Uterus (tissue), 3 donors: ENCODE measurements at regions not wholly inside any gene's neighbourhood (a gene's known extent, or its start where the extent isn't known, plus 50 kb on each side); places are given as distances from the start of the nearest gene placed in this dataset.

Source experiments
- DNase-seq, 2 donors: peaks; one replicate each; pipeline ENCODE4 v3.0.0-alpha.2; 2019 to 2020
- H3K27ac ChIP-seq, 2 donors: fragments of 200-600 bp; sonication (generic); 1 replicate in 1 of 2; 2 replicates in 1 of 2; pipeline ENCODE4 v1.5.1; 2016 to 2018
- H3K27me3 ChIP-seq, 2 donors: fragments of 200-600 bp; sonication (generic); one replicate each; pipeline ENCODE4 v1.5.1; 2018 to 2019; ENCODE audit warnings: control low read depth in 1 of 2
- H3K36me3 ChIP-seq, 2 donors: fragments of 200-600 bp; sonication (generic); one replicate each; pipeline ENCODE4 v1.5.1; 2019; ENCODE audit warnings: control low read depth in 1 of 2
- H3K4me1 ChIP-seq, 2 donors: fragments of 200-600 bp; sonication (generic); one replicate each; pipeline ENCODE4 v1.5.1; 2018 to 2019; ENCODE audit warnings: control low read depth in 1 of 2
- H3K4me3 ChIP-seq, 2 donors: fragments of 200-600 bp; sonication (generic); 1 replicate in 1 of 2; 2 replicates in 1 of 2; pipeline ENCODE4 v1.5.1; 2018 to 2019; ENCODE audit warnings: mild to moderate bottlenecking in 1 of 2
- H3K9me3 ChIP-seq, 2 donors: fragments of 200-600 bp; sonication (generic); one replicate each; pipeline ENCODE4 v1.5.1; 2019; ENCODE audit warnings: control low read depth in 1 of 2
- CTCF ChIP-seq, 4 experiments: fragments of 200-600 bp in 2 of 4; fragments of 450-650 bp in 2 of 4; sonication (generic) in 2 of 4; IDR thresholded peaks; one replicate each; pipeline ENCODE4 v1.5.1; 2016 to 2019; ENCODE audit warnings: antibody characterized with exemption in 4 of 4, mild to moderate bottlenecking in 2 of 4, moderate library complexity in 1 of 4
- POLR2A ChIP-seq, 2 donors: fragments of 450-650 bp; IDR thresholded peaks; one replicate each; pipeline ENCODE4 v1.6.1; 2016; ENCODE audit warnings: antibody characterized with exemption in 2 of 2, mild to moderate bottlenecking in 1 of 2, moderate library complexity in 1 of 2
- intact Hi-C: fragments of 100-400 bp; cut with DNase I; formaldehyde crosslinking; loops from one replicate; pipeline ENCODE4 v1.15.1; 2023; ENCODE audit warnings: low total_unique reads
- donor health status: DM: yes; HTN: yes; CAD: no.

DNA sequence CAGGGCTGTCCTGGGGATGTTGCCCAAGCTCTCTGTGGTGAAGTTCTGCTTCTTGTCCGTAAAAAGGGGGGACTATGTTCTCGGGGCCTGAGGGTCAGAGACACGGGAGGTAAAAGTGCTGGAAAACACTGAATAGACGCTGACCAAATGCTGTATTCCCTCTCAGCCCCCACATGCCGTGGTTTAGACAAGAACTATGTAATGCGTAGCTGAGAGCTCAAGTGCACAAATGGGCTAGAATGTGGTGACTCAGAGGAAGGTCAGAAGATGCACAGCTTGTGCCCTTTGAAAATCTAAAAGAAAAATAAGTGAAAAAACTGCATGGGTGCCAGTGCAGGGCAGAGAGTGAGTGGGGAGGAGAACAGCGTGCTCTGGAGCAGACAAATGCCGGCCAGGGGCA, 80.3 kb upstream of the MAP4K4 start:
- DNase-seq, result no peak
- no peaks in the 10 kb centered on the region for H3K4me1 ChIP-seq
- no peaks in the 10 kb centered on the region for H3K36me3 ChIP-seq
- no peaks in the 10 kb centered on the region for H3K27me3 ChIP-seq
- H3K4me3 ChIP-seq, result no peak overlapping the region
- H3K9me3 ChIP-seq, result no peaks in the 10 kb centered on the region
- intact Hi-C loops, result no loop called here
- no peak for TF ChIP-seq POLR2A (IDR thresholded peaks at IDR 0.05)
- no peak for TF ChIP-seq CTCF (IDR thresholded peaks at IDR 0.05)
- no peak overlapping the region for H3K27ac ChIP-seq

DNA sequence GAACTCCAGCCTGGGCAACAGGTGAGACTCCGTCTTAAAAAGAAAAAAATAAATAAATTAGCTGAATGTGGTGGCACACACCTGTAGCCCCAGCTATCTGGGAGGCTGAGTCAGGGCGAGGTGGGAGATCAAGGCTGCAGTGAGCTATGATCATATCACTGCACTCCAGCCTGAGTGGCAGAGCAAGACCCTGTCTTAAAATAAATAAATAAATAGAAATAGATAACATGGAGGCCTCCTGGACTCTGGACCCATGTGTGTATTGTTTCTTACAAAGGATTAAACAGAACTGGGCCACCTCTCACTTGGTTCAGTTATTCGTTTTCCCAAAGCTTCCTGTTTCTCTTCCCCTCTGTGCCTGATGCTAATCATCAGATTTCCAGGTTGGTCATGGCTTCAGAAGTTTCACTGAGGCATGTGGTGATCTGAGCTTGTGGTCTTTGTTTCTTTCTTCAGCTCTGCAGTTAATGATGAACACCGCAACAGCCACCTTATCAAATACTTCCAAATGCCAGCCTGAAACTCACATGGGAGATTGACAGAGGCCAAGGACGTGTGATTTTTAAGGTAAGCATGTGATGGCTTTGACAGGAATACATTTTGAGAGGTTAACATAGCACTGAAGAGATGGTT, 83.3 kb upstream of the MAP4K4 start:
- no peak for DNase-seq
- no peaks in the 10 kb centered on the region for H3K4me1 ChIP-seq
- intact Hi-C loops, result no loop called here
- no peaks in the 10 kb centered on the region for H3K9me3 ChIP-seq
- no peak overlapping the region for H3K27ac ChIP-seq
- H3K36me3 ChIP-seq, result no peaks in the 10 kb centered on the region
- no peaks in the 10 kb centered on the region for H3K27me3 ChIP-seq
- TF ChIP-seq POLR2A (IDR thresholded peaks at IDR 0.05) (no peak), CTCF (IDR thresholded peaks at IDR 0.05) (no peak)
- H3K4me3 ChIP-seq, result no peak overlapping the region

DNA sequence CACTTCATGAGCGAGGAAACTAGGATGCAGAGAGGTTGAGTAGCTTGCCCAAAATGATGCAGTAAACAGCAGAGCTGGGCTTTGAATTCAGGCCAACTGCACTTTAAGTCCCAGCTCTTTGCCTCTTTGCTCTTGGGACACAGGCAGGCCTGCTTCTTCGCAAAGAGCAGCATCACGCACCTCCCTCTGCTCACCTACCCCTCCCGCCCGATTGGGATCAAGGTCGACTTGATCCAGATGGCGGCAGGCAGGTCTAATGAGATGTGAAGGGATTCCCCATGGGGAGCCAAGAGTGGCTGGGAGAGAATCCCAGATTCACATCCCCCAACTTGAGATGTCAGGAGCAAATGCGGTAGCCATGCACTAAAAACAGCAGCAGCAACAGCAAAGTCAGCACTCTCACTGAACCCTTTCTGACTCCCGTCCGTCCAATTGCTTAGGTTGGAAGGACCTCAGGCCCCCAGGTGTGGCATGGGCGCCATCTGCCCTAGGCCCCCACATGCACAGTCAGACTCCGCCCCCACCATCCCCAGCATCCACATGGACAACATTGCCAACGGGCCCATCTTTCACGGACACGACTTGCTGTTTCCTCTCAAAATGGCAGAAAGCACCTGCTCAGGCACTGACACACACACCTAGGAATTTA, 84.3 kb upstream of the MAP4K4 start:
- Histone ChIP-seq H3K36me3 (no peaks in the 10 kb centered on the region), H3K4me1 (no peaks in the 10 kb centered on the region), H3K9me3 (no peaks in the 10 kb centered on the region), H3K4me3 (no peak overlapping the region), H3K27ac (no peak overlapping the region), H3K27me3 (no peaks in the 10 kb centered on the region)
- TF ChIP-seq POLR2A (IDR thresholded peaks at IDR 0.05) (no peak), CTCF (IDR thresholded peaks at IDR 0.05) (no peak)
- intact Hi-C loops, result no loop called here
- DNase-seq, result peak in 1 of 2 donors; percentile 30

DNA sequence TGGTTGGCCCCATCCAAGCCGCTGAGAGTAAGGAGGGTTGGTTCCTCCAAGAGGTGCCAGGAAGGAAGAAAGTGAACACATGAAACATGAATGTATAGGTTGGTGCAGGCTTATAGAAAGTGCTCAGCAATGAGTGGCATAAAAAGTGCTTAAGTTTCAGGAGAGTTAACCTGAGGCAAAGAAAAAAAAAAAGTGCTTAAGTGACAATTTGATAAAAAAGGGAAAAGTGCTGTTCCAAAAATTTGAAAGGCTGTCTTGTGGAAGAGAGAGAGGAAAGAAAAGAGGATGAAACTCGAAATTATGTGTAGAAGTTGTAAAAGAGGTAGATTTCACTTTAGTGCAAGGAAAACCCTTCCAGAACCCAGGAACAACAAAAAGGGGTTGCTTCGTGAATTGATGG, 85.5 kb upstream of the MAP4K4 start:
- TF ChIP-seq CTCF (IDR thresholded peaks at IDR 0.05) (no peak), POLR2A (IDR thresholded peaks at IDR 0.05) (no peak)
- Histone ChIP-seq H3K4me1 (no peaks in the 10 kb centered on the region), H3K36me3 (no peaks in the 10 kb centered on the region), H3K27ac (no peak overlapping the region), H3K9me3 (no peaks in the 10 kb centered on the region), H3K4me3 (no peak overlapping the region), H3K27me3 (no peaks in the 10 kb centered on the region)
- DNase-seq, result no peak
- intact Hi-C loops, result no loop called here

DNA sequence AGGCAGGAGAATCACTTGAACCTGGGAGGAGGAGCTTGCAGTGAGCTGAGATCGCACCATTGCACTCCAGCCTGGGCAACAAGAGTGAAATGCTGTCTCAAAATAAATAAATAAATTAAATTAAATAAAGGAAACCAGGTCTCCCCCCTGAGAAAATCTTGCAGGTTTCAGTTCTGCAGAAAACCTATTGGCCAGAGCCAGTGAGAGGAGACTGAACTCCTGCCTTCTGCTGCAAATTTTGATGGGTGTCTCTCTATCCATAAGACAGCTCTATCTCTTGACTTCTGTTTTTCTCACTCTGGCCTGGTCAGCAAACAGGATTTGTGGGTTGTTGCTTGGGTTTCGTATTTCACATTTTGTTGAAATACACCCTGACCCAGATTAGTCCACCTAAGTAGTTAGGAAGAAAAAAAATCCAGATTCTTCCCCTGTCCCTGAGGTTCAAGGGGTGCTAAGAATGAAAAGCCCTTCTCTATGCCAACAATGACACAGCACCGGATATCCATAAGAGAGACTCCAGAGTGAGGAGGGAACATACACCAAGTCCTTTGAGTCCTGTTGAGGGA, 86.7 kb upstream of the MAP4K4 start:
- Histone ChIP-seq H3K27me3 (no peaks in the 10 kb centered on the region), H3K4me3 (no peak overlapping the region)
- TF ChIP-seq POLR2A (IDR thresholded peaks at IDR 0.05) (no peak), CTCF (IDR thresholded peaks at IDR 0.05) (no peak)

More for the DNA sequence above, 86.7 kb upstream of the MAP4K4 start:
- intact Hi-C loops, result no loop called here
- Histone ChIP-seq H3K4me1 (no peaks in the 10 kb centered on the region), H3K36me3 (no peaks in the 10 kb centered on the region), H3K9me3 (no peaks in the 10 kb centered on the region), H3K27ac (no peak overlapping the region)
- no peak for DNase-seq
